HG03064 (cell line): ENCODE measurements at regions not wholly inside any gene's neighbourhood (a gene's known extent, or its start where the extent isn't known, plus 50 kb on each side); places are given as distances from the start of the nearest gene placed in this dataset.
"Not testable (repeated sequence)": the region's sequence is repeated elsewhere in the genome, so short reads cannot be mapped to it uniquely, and the experiment has no call there.

Source experiments
- ATAC-seq: cut with Tn5 transposase; IDR thresholded peaks from one replicate; pipeline ENCODE4 v1.9.1; 2021; ENCODE audit warnings: low read depth; ENCODE audit not compliant: unreplicated experiment

DNA sequence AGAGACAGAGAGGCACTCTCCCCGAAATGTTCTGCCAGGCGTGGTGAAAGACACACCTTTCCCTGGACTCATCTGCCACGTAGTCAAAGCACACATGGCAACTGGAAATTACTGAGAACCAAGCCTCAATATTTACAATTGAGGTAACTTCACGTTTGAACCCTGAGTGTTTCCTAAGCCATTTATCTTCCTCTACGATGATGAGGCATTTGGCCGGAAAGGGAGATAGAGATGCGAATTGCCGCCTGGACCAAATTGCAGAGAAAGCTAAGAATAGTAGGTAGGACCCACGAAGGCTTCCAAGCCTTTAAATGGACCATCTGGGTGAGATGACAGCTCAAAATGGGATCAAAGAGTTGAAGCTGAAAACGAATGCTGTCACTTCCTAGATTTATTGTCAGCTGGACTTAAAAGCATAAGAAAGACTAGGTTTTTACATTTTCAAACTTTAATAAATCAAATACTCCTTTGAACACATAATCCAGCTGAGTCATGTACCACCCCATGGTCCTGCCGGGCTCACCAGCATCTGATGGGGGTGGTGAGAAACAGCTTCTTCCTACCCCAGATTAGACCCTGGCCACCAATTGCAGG, 135.6 kb upstream of the LYZL2 start:
- no peak for ATAC-seq

DNA sequence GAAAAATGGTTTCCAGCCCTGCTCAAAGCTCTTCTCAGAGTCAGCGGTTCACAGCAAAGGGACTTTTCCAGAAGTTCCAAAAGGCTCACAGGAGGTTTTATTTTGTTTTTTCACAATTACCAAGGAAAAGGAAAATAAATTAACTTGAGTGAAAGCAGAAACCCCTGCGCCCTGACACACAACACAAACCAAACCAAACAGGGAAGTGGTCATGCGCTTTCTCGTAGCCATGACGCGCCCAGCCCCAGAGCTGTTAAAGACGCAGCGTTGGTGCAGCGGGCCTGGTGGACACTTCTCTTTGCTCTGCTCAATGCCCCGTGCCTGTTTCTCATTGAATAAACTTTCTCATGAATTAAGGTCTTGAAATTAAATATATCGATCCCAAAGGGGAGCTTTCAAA, 134.4 kb upstream of the LYZL2 start:
- no peak for ATAC-seq

DNA sequence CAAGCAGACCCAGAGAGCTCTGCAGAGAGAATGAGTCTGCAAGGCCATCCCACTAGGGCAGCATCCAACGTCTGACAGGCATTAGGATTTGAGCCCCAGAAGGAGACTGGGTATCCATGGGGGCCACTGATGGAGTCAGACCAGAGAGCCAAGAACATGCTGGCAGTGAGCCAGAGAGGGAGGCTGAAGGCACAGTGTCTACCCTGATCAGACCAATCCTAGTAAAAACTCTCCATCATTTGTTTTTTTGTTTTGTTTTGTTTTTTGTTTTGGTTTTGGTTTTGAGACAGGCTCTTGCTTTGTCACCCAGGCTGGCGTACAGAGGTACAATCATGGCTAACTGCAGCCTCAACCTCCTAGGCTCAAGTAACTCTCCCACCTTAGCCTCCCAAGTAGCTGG, 133.1 kb upstream of the LYZL2 start:
- ATAC-seq, result no peak

DNA sequence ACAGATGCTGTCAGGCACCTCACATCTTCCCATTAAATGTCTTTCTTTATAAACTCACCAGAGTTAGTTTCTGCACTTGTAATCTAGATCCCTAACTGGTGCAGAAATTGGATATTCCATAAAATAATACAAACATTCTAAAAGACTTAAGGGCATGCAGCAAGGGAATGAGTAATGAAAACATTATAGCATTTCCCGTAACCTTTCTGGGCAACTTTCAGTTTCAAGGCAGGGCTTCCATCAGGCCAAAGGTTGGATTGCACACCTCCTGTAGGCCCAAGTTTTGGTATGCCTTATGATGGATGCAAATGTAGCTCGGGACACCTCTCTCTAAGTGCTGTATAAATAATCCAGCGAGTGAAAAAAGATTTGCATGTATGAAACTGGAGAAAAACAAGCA, 129.9 kb upstream of the LYZL2 start:
- no peak for ATAC-seq

DNA sequence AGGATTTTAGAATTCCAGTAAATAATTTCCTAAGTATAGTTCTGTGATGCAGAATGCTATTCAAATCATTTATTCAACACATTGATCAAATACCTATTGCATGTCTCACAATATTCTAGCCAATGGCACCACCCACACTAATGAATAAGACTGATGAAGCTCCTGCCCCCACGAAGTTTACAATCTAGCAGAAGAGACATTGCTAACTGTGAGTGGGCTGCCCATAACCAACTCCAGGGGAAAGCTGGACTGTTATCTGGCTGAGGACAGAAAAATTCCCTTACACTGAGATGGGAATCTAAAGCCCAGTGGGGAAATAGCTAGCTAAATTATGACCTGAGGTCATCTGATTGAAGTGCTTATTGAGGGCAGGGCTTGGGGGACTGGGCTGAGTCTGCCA, 128.8 kb upstream of the LYZL2 start:
- ATAC-seq, result no peak

DNA sequence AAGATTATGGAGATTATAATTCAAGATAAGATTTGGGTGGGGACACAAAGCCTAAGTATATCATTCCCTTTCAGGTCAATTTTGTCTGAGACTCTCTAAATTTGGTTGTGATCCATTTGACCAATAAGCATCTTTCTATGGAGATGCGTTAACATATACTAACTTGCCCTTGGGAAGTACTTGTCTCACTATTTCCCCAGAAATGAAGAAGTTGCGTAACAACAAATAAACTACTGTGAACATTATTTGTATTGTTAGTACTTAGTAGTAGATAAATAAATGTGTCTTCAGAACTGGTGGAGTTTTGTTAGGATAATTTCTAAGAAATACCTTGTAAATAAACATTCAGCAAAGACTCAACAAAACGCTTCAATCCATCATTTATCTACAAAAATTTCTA, 127.3 kb upstream of the LYZL2 start:
- no peak for ATAC-seq

DNA sequence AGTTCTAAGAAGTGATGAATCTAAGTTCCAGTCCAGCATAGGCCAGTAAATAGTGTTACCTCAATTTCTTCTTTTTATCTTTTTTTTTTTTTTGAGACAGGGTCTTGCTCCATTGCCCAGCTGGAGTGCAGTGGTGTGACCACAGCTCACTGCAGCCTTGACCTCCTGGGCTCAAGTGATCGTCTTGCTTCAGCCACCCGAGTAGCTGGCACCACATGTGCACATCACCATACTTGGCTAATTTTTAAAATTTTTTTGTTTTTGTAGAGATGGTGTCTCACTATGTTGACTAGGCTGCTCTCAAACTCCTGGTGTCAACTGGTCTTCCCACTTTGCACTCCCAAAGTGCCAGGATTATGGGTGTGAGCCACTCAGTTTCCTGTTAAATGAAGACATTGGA, 126.6 kb upstream of the LYZL2 start:
- ATAC-seq, result no peak

DNA sequence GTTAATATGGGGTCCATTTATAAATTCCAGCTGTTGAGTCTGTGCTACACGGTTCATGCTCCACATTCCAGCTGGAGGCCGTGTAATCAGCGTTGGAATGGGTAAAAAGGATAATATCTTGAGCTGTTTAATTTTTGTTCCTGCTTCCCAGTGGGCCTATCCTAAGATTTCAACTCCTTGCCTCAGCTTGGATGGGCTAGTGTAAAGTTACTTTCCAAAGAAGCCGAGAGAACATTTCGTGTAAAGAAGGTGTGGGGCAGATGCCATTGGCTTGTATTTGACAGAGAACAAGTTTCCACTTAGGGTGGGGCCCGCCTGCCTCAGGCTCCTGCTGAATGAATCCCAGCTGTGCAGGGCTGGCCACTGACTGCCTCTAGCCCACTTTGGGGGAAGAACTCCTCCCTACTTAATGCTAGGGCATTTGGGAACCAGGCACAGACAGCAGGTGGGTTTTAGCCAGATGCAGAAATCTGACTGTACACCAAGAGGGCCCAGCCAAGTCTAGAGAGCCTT, 125.9 kb upstream of the LYZL2 start:
- no peak for ATAC-seq

DNA sequence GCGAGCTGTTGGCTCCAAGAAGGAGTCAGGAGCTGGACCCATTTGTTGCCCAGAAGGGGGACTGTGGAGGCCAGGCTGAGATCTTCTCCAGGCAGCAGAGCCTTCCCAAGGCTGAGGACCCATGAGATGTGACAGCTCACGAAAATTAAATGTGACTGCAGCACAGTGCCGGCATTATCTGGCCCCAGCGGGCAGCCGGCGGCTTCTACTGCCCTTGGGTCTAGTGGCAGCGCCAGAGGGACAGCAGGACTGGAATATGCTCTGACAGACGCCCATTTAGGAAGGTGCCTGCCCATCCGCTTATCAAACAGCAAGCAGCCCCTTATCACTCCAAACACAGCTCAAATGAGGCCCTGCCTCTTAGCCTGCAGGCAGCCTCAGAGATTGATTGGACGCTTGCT, 122.9 kb upstream of the LYZL2 start:
- ATAC-seq, result no peak

DNA sequence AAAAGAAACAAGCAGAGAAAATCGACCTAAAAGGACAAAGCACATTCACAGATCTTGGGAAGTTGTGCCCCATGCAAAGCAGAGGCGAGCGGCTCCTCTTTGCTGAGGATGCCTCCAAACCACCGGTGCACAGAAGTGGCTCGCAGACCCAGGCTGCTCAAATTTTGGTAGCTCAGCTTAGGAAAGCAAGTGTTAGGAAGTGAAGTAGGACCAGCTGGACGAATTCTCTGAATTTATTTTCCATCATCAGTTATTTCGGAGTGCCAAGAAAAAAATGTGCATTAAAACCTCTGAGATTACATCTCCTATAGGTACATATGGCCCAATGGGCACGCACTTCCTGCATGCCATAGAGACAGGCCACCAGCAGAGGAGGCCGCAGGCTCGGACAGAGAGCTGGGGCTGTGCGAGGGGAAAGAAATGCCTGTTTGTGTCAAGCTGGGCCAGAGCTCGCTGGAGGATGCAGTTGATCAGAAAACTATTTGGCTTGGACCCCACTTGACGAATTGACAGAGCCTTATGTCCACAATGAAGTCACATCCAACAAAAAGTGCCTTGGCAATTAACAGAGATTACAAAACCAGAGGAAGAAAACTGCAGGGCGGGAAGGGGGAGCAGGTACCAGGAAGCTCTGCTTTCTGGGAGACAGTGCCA, 122.3 kb upstream of the LYZL2 start:
- no peak for ATAC-seq

DNA sequence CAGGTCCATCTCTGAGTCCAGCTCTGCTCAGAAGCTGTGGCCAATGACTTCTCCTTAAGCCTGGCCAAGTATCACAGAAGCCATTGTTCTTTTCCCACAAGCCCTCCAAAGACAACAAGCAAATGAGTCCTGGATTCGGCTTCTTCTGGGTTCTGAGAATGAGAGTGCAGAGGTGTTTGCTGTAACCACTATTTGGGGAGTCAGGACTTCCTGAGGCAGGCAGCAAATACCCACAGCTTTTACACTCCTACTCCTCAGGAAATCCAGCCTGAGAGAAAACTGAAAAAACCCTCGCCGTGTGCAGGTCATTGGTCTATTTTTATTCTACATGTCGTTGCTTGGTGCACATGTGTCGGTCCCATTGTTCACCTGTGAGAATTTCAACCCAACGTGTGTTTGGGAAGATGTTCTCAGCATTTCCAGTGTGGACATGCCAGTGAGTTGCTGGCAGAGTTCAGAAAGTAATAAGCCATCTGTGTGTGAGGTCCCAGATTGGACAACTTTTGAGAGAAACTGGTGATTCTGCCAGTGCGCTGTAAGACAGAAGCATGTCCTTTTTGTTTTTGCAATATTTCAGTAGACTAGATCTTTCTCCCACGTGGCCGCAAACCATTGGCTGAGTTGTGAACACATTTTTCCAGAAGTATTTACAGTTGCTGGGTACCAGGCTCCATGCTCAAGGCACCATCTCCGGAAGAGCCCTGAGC, 121.6 kb upstream of the LYZL2 start:
- ATAC-seq, result no peak

DNA sequence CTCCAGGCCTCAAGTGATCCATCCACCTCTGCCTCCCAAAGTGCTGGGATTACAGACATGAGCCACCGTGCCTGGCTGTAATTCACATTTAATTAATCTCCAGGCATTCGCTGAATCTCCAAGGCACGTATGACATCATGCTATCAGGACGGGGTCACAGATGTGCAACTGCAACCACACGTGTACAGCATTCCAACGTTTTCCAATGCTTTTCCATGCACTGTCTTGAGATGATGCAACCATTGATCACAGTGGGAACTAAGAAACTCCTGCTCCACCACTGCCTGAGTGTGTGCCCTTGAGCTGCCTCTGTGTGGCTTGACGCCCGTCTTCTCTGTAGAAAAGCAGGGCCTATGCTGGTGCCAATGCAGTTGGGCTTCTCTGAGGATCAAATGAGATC, 119.8 kb upstream of the LYZL2 start:
- no peak for ATAC-seq

DNA sequence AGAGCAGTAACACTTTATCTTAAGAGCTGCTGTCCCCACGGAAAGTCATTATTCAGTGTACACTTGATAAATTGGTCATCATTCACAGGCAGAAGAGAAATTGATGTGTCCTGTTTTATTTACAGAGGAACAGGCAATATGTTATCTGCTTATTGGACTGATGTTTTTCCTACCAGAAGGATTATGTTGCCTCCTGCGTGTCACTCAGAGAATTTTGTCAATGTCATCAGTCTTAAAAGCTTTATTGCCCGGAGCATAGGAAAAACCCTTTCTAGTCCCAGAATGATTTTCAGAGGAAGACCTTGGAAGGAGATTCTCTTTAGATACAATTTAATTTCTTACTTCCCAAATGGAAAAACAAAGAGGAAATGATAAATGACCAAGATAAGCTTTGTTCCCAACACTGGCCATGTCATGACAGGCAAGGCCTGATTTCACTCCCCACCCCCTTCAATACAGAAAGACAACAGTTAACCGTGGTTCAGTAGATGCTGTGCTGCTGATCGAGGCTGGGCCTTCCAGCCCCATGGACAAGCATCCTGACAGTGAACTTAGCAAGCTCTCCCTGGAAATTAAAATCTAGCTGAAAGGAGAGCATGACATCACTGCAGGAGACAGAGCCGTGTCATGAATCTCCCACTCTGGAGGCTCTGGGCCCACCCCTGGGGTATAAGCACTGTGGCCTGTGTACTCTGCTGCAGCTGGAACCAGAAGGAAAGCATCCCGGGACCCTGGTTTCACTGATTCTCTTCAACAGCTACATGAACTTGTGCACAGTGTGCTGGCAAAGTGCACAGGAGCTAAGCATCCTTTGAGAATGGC, 118.8 kb upstream of the LYZL2 start:
- ATAC-seq, result no peak

DNA sequence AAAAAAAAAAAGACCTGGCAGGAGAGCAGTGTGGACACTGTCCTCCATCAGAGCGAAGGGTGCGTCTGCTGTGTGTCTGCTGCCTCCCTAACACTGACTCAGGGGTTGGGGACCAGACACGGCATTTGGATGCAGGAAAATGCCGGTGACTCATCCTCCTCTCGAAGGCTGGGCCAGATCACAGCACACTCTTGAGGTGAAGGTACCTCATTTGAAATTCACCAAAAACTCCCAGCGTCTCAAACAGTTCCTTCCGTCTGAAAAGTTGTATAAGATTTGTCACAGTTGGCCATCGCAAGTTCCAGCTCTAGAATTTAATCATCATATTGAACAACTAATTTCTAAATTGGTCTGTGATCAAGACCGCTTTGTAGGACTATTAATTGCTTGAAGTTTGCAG, 118.1 kb upstream of the LYZL2 start:
- ATAC-seq, result no peak

DNA sequence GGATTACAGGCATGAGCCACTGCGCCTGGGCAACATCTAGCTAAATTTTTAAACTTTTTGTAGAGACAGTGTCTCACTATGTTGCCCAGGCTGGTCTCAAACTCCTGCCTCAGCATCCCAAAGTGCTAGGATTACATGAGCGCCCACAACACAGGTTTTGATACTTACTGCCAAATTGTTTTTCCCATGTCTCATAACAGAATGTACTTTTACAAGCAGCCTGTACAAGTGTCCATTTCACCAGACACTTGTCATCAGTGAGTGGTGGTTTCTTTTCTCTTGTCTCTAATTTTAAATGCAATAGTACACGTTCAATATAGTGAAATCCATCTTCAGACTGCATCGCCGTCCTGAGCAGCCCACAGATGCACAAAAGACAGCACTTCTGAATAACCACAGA, 116.4 kb upstream of the LYZL2 start:
- no peak for ATAC-seq

DNA sequence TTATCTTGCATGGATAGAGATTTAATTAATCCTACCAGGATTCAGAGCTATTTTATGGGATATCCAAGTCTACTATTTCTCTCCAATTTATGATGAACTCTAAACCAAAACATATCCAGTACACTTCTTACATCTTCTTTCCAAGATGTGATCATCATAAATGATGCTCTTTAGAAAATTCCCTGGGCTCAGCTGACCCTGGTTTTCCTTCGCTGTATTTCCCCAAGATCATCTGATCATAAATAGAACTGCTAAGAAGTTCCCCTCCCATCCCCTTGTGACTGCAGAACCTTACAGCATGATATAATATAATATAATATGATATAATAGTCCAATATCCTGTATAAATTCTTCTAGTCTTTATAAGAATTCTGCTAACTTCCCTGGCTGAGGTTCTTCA, 114.6 kb upstream of the LYZL2 start:
- no peak for ATAC-seq

DNA sequence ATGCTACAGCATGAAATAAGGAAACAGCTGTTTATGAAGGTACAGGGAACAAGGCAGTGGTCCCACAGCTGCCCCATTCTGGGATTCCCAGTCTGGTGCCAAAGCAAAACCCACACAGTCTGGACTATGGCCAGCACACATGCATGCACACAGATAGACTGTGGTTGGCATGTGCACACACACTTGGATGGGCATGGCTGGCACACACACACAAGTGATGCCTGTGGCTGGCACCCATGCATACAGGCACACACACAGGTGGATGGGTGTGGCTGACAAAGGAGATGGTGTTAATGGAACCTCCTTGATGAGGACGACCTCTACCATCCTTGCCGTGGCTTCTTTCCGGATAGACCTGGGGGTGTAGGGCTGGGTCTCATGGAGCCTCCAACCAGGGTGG, 114.0 kb upstream of the LYZL2 start:
- ATAC-seq, result no peak

DNA sequence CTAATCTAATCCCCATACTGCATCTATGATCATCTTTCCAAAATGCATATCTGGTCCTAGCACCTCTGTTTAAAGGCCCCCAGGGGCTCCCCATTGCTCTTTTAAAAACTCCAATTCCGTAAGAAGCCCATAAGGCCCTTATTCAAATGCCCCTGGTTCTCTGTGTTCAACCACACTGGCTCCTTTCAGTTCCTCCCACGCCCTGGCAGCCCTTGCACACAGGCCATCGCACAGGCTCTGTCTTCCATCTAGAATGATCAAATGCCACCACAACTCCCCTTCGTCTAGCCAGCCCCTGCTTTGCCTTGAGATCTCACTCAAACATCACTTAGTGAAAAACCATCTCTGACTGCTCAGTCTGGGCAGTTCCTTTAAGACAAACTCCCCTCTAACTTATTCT, 112.9 kb upstream of the LYZL2 start:
- ATAC-seq, result no peak

DNA sequence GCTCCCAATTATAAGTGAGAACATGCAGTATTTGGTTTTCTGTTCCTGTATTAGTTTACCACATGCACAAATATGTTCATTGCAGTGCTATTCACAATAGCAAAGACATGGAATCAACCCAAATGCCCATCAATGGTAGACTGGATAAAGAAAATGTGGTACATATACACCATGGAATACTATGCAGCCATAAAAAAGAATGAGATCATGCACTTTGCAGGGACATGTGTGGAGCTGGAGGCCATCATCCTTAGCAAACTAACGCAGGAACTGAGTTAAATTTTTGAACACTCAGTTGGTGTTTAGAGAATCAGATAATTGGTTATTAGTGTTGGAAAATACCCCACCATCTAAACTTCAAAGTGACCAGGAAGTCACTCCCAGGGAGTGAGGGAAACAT, 111.2 kb upstream of the LYZL2 start:
- ATAC-seq, result not testable (repeated sequence)

DNA sequence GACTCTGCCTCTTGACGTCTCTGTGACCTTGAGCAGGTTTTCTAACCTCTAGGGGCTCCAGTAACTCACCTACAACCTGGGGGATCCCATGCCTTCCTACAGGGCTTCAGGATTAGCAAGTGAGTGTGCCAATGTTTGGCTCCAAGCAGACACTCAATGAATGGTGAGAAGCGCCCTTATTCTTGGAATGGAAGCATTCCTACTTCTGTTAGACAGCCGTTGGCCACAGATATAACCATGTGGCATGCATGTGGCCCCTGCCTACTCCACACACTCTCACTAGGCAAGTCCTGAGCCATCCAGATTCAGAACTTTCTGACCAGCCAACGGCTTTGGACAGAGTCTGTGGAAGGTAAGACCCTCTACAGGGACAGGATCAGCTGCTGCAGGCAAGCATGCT, 108.9 kb upstream of the LYZL2 start:
- ATAC-seq, result no peak

DNA sequence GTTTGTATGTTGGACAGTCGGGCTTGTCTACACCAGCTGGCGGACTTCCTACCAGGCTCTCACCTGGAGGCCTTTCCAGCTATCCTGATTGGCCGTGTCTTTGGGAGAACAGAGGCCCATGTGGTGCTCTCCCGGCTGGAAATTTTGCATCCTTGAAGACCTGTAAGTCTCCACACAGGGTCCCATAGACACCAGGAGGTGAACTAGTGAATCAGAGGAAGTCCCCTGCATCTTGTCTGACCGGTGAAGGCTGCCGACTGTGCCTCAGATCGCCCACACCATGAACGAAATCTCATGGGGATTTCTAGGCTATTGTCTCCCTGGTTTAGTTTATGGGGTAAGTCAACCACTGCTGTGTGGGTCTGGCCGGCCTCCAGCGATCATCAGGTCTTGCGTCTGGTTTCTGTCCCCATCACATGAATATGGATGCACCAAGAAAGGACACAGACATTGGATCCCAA, 108.4 kb upstream of the LYZL2 start:
- no peak for ATAC-seq
